GM11168 (cell line): ENCODE measurements at regions not wholly inside any gene's neighbourhood (a gene's known extent, or its start where the extent isn't known, plus 50 kb on each side); places are given as distances from the start of the nearest gene placed in this dataset.
"Not testable (repeated sequence)": the region's sequence is repeated elsewhere in the genome, so short reads cannot be mapped to it uniquely, and the experiment has no call there.

Experiments
- in situ Hi-C: fragments of 300-500 bp; cut with MboI; formaldehyde crosslinking; loops from one replicate; pipeline ENCODE4 v1.12.0; 2022; ENCODE audit warnings: low sequenced_read_pairs; ENCODE audit not compliant: unreplicated experiment

DNA sequence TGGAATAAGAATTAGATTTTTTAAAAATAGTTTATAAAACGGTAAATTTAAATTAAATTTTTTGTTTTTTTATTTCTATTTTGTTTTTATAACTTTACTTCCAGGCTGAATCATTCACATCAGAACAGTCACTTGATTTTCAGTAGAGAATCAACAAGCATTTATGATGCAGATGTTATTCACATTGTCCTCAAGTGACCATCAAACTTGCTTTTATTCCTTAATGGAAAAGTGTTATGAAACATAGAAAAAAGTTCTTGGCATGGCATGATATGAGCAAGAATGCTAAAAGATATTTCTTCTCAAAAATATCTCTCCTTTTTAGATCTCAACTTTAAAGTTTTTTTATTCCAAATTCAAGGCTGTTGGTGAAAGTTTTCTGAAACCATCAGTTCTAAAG is 70.9 kb upstream of the TGFBR2 start:
- in situ Hi-C loops = no loop called here

DNA sequence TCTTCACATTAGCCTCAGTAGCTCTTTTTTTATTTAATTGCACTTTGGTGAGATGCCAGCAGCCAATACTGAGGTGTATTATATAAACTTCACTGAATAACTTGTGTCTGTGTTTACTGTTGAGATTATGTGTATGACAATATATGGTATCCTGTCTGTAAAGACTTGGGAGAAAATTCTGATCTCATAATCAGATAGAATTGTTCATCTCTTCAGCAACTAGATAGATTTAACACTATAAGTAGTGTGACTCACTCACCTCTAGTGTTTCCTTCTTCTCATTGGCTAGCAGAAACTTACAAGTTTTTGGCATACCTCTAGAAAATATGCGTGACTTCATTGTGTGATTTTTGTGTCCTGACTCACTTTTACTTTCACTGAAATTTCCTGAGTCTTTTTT is 67.6 kb upstream of the TGFBR2 start:
- in situ Hi-C loops = no loop called here

- in situ Hi-C loops = no loop called here
Observed at GRCh38 chr3:30539206-30539605, 67.2 kb upstream of the TGFBR2 start.

- in situ Hi-C loops = no loop called here
Observed at GRCh38 chr3:30539772-30540171, 66.6 kb upstream of the TGFBR2 start.

GRCh38 chr3:30541156-30541555 is 65.2 kb upstream of the TGFBR2 start:
- in situ Hi-C loops = not testable (repeated sequence)

GRCh38 chr3:30542897-30543296 is 63.5 kb upstream of the TGFBR2 start:
- in situ Hi-C loops = no loop called here

- in situ Hi-C loops = no loop called here
Observed at GRCh38 chr3:30544812-30545211, 61.6 kb upstream of the TGFBR2 start.

GRCh38 chr3:30546934-30547333 is 59.5 kb upstream of the TGFBR2 start:
- in situ Hi-C loops = no loop called here

DNA sequence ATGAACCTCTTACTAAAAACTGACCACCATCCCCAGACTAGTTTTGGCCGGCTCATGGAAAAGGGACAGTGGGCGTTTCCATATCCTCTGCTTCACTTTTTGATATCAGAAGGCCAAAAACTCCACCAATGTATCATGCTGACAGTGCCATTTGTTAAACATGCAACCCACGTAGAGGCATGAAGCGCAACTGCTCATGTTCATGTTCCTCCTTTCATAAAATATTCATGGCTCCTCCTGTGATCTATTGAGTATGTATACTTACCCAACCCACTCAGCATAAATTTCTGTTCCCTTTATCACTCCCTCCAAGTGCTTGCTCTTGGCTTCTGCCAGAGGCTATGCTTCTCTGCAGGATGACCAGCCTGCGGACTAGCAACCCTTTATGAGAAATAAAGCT is 58.7 kb upstream of the TGFBR2 start:
- in situ Hi-C loops = no loop called here

GRCh38 chr3:30548600-30548999 is 57.8 kb upstream of the TGFBR2 start:
- in situ Hi-C loops = no loop called here

DNA sequence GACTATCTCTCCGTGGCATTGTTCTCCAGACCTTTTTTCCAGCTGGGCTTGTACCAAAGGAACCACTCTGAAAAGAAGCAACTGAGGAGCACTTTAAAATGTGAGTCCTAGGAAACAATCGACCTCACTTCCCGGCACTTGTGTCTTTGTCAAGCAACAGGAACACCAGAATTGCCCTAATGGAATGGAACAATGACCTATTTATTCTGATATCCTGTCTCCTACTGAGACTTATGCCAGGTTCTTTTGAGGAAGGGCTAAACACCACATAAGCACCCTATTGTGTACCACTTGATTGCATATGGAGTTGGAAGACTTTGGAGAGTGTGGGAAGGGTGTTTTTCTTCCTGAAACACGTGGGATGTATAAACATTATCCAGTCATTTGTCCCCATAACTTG is 56.8 kb upstream of the TGFBR2 start:
- in situ Hi-C loops = no loop called here

DNA sequence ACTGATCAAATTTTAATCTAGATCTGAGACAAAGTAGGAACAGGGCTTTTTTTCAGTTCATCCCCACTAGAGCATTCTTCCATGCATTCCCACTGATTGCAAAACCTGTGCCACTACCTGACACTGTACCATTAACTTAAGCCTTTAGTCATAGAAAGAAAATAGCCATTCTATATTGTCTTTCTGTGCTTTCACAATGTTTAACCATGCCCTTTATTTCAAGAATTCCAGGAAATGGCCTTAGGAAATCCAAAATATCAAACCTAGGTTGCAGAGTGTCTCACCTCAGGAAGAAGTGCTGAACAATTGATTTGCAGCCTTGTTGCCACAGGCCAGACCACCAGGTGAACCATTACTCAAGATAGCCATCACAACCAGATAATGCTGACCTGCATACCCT is 56.2 kb upstream of the TGFBR2 start:
- in situ Hi-C loops = no loop called here

DNA sequence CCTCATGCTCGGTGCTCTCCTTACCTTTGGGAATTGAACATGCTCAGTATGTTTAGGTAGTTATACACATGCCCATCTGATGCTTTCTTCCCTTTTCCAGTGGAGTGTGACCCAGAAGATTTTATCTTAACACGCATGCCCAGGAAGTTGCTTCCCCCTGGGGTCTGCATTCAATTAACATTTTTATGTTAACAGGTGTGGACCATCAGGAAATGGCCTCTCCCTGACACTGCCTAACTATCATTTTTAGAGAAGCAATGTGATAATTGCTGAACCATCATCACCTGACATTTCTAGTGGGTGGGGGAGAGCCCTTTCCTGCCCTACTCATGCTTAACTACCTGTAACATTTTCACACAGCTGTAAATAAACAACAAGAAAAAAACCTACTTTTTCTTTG is 55.1 kb upstream of the TGFBR2 start:
- in situ Hi-C loops = no loop called here

GRCh38 chr3:30551927-30552326 is 54.5 kb upstream of the TGFBR2 start:
- in situ Hi-C loops = no loop called here

GRCh38 chr3:30553641-30554316 is 52.6 kb upstream of the TGFBR2 start:
- in situ Hi-C loops = no loop called here

- in situ Hi-C loops = no loop called here
Observed at GRCh38 chr3:30554317-30554690, 52.1 kb upstream of the TGFBR2 start.

DNA sequence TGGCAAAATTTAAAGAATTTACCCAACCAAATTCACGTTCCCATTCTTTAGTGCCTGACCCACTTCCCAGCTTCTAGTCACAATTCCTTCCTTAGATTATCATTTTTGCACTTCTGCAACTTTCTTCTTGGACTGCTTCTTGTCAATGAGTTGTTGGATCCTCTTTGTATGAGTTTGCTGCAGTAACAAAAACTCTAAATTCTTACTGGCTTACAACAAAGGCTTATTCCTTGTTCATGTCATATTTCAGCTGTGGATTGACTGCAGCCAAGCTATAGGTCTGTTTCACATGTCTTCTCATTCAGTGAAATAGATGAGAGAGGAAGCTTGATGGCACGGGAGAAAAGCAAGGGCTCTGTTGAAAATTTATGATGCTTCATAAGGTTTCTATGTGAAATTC is 50.4 kb upstream of the TGFBR2 start:
- in situ Hi-C loops = no loop called here
